Breast epithelium (tissue), 4 donors: ENCODE measurements at regions not wholly inside any gene's neighbourhood (a gene's known extent, or its start where the extent isn't known, plus 50 kb on each side); places are given as distances from the start of the nearest gene placed in this dataset.

Experiments used
- DNase-seq, 2 donors: peaks; one replicate each; pipeline ENCODE4 v3.0.0-alpha.2; 2019; ENCODE audit warnings: low spot score in 2 of 2
- H3K27ac ChIP-seq, 2 donors: fragments of 200-600 bp; sonication (generic) in 1 of 2; one replicate each; pipeline ENCODE4 v1.5.1; 2016 to 2019; ENCODE audit warnings: mild to moderate bottlenecking in 1 of 2
- H3K27me3 ChIP-seq, 2 donors: fragments of 200-600 bp; sonication (generic) in 1 of 2; one replicate each; pipeline versions ENCODE4 v1.5.1 to v1.6.0; 2017 to 2019; ENCODE audit warnings: control low read depth in 1 of 2, mild to moderate bottlenecking in 1 of 2
- H3K36me3 ChIP-seq: fragments of 200-600 bp; one replicate; pipeline ENCODE4 v1.5.1; 2019
- H3K4me1 ChIP-seq, 2 donors: fragments of 200-600 bp; sonication (generic); one replicate each; pipeline ENCODE4 v1.5.1; 2016 to 2019; ENCODE audit warnings: control low read depth in 1 of 2
- H3K4me3 ChIP-seq, 3 donors: fragments of 200-600 bp; sonication (generic); 1 replicate in 2 of 3; 2 replicates in 1 of 3; pipeline ENCODE4 v1.5.1; 2016 to 2019; ENCODE audit warnings: mild to moderate bottlenecking in 3 of 3, moderate library complexity in 2 of 3
- H3K9me3 ChIP-seq, 2 donors: fragments of 200-600 bp; sonication (generic) in 1 of 2; one replicate each; pipeline ENCODE4 v1.5.1; 2016 to 2019; ENCODE audit warnings: control low read depth in 1 of 2
- POLR2A ChIP-seq: fragments of 450-650 bp; IDR thresholded peaks from one replicate; pipeline ENCODE4 v1.6.1; 2016; ENCODE audit warnings: antibody characterized with exemption, mild to moderate bottlenecking, moderate library complexity
- POLR2AphosphoS5 ChIP-seq, 3 donors: sonication (generic); formaldehyde crosslinking; IDR thresholded peaks; one replicate each; pipeline ENCODE4 v1.6.1; 2017; ENCODE audit warnings: antibody characterized with exemption in 3 of 3
- intact Hi-C: fragments of 100-400 bp; cut with DNase I; formaldehyde crosslinking; loops from one replicate; pipeline ENCODE4 v1.15.1; 2023; ENCODE audit warnings: low total_unique reads
- TF ChIP-seq, protein P1 (sequence below), 3 donors: fragments of 450-650 bp; IDR thresholded peaks; one replicate each; pipeline ENCODE4 v1.5.1; 2016 to 2017; ENCODE audit warnings: antibody characterized with exemption in 3 of 3, mild to moderate bottlenecking in 3 of 3, moderate library complexity in 3 of 3

DNA sequence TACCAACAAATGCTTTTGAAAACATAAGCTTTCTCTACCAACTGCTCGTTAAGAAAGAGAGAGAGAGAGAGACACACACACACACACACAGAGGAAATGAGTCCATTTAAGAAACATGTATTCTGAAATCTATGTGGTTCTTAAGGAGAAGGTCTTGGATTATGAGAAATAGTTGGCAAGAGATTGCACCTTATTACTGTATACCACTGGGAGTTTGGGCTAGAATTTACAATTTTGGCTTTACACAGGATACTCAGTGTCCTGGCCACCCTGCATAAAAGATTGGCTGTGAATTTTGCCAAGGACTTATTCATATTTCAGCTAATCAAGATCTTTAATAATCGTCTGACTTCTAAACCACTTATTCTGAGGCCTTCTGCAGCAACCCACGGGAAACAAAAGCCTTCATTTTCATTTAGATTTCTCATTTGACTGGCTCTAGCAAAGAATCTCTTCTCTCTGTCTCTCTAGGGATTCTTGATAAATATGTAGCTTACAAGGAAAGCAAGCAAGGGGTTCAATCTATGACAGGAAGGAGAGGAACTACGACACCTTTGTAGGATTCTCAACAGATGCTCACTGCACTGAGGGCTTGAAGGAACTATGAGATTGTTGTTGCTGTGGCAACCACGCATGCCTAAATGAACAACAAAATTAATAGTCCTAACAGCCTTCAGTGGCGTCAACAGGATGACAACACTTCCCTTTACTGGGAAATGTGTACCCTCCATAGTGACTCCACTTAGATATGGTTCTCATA, 75.3 kb upstream of the GNAO1 start:
- no peaks in the 10 kb centered on the region for H3K4me1 ChIP-seq
- H3K27me3 ChIP-seq, result no peaks in the 10 kb centered on the region
- DNase-seq, result no peak
- intact Hi-C loops, result no loop called here
- no peak overlapping the region for H3K27ac ChIP-seq
- no peaks in the 10 kb centered on the region for H3K36me3 ChIP-seq
- no peak overlapping the region for H3K4me3 ChIP-seq
- H3K9me3 ChIP-seq, result no peaks in the 10 kb centered on the region
- TF ChIP-seq, protein P1, sequence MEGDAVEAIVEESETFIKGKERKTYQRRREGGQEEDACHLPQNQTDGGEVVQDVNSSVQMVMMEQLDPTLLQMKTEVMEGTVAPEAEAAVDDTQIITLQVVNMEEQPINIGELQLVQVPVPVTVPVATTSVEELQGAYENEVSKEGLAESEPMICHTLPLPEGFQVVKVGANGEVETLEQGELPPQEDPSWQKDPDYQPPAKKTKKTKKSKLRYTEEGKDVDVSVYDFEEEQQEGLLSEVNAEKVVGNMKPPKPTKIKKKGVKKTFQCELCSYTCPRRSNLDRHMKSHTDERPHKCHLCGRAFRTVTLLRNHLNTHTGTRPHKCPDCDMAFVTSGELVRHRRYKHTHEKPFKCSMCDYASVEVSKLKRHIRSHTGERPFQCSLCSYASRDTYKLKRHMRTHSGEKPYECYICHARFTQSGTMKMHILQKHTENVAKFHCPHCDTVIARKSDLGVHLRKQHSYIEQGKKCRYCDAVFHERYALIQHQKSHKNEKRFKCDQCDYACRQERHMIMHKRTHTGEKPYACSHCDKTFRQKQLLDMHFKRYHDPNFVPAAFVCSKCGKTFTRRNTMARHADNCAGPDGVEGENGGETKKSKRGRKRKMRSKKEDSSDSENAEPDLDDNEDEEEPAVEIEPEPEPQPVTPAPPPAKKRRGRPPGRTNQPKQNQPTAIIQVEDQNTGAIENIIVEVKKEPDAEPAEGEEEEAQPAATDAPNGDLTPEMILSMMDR (IDR thresholded peaks at IDR 0.05), result no peak
- TF ChIP-seq POLR2A (no peak), POLR2AphosphoS5 (IDR thresholded peaks at IDR 0.05) (no peak)

- Histone ChIP-seq H3K4me1 (no peaks in the 10 kb centered on the region), H3K27me3 (no peaks in the 10 kb centered on the region), H3K27ac (no peak overlapping the region), H3K36me3 (no peaks in the 10 kb centered on the region), H3K9me3 (no peaks in the 10 kb centered on the region), H3K4me3 (no peak overlapping the region)
- DNase-seq, result no peak
- intact Hi-C loops, result no loop called here
- TF ChIP-seq POLR2A (no peak), POLR2AphosphoS5 (IDR thresholded peaks at IDR 0.05) (no peak)
- TF ChIP-seq, protein P1 (IDR thresholded peaks at IDR 0.05), result no peak
These were observed 78.1 kb upstream of the GNAO1 start for GRCh38 chr16:56113223-56113622.

DNA sequence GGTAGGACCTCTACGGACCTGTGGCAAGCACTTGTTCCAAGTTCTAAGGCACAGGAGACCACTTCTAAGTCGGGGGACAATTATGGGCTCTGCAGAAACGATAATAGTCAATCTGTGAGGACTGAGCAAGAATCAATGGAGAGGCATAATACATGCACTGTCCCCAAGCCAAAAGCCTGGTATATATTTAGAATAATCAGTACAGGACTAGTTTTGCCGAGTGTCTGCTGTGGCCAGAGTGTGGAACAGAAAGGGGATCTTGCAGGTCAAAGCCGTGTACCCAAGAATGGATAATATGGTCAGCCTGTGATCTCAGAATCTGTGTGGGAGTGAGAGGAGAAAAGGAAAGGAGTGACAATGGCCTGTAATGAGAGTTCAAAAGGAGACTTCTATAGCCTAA, 80.2 kb upstream of the GNAO1 start:
- intact Hi-C loops, result no loop called here
- Histone ChIP-seq H3K4me1 (no peaks in the 10 kb centered on the region), H3K27me3 (no peaks in the 10 kb centered on the region), H3K27ac (no peak overlapping the region), H3K9me3 (no peaks in the 10 kb centered on the region), H3K4me3 (no peak overlapping the region), H3K36me3 (no peaks in the 10 kb centered on the region)
- DNase-seq, result no peak
- TF ChIP-seq POLR2A, result no peak
- TF ChIP-seq, protein P1 (IDR thresholded peaks at IDR 0.05), result no peak

DNA sequence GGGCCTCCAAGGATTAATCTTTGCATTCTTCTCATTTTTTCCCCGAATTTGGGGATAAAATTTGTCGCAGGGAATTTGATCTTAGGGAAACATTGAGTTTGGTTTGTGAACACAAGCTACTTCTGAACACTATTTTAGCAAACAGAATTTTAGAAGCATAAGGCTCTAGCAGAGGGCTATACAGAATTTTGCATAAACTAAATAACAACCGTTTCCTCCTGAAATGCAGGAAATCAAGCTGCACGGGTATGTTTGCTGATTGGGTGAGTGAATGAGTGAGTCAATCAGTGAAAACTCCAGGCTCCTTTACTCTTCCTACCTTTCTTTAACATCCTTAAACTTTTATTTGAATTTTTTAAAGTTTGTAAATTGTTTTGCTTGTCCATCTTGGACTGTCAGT, 81.3 kb upstream of the GNAO1 start:
- no peaks in the 10 kb centered on the region for H3K9me3 ChIP-seq
- H3K36me3 ChIP-seq, result no peaks in the 10 kb centered on the region
- no peaks in the 10 kb centered on the region for H3K27me3 ChIP-seq
- H3K4me1 ChIP-seq, result no peaks in the 10 kb centered on the region
- intact Hi-C loops, result no loop called here
- TF ChIP-seq, protein P1 (IDR thresholded peaks at IDR 0.05), result no peak
- TF ChIP-seq POLR2AphosphoS5 (IDR thresholded peaks at IDR 0.05), result no peak
- no peak for TF ChIP-seq POLR2A
- no peak for DNase-seq
- H3K27ac ChIP-seq, result no peak overlapping the region
- no peak overlapping the region for H3K4me3 ChIP-seq

DNA sequence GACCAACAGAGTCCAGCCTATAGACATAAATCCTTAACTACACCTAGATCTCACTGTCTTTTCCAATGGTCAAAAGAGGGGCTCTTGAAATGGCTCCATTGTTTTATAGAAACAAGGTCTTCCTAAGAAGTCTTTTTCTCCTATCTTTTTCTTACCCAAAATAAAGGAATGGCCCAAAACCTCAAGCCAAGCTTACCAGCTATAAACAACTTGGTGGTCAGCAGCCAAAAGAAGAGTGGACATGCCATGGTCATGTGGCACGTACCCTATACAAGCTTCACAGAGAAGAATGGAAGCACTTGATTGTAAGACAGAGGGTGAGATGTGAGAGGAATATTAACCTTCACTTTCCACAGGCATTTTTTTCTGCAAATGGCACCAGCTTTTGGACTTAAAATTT, 82.1 kb upstream of the GNAO1 start:
- Histone ChIP-seq H3K4me3 (no peak overlapping the region), H3K4me1 (no peaks in the 10 kb centered on the region), H3K9me3 (no peaks in the 10 kb centered on the region), H3K27ac (no peak overlapping the region), H3K36me3 (no peaks in the 10 kb centered on the region), H3K27me3 (no peaks in the 10 kb centered on the region)
- intact Hi-C loops, result no loop called here
- TF ChIP-seq, protein P1 (IDR thresholded peaks at IDR 0.05), result no peak
- TF ChIP-seq POLR2AphosphoS5 (IDR thresholded peaks at IDR 0.05) (no peak), POLR2A (no peak)
- DNase-seq, result no peak
